H9 (cell line): ENCODE measurements at regions not wholly inside any gene's neighbourhood (a gene's known extent, or its start where the extent isn't known, plus 50 kb on each side); places are given as distances from the start of the nearest gene placed in this dataset.

ENCODE experiments used
- DNase-seq: peaks from one replicate; pipeline ENCODE4 v3.0.0-alpha.2; 2017
- H2AFZ ChIP-seq: one replicate; pipeline ENCODE4 v1.6.1; 2013; ENCODE audit warnings: mild to moderate bottlenecking, low read length, control low read depth, moderate library complexity
- H2AK5ac ChIP-seq: 2 replicates; pipeline ENCODE4 v1.6.1; 2013; ENCODE audit warnings: low read length, control low read depth, mixed read lengths; ENCODE audit not compliant: insufficient read length
- H2BK120ac ChIP-seq: one replicate; pipeline ENCODE4 v1.6.1; 2013; ENCODE audit warnings: low read depth, mild to moderate bottlenecking, low read length, control low read depth, inconsistent platforms; ENCODE audit not compliant: poor library complexity, severe bottlenecking
- H2BK12ac ChIP-seq: 2 replicates; pipeline ENCODE4 v1.6.1; 2013; ENCODE audit warnings: low read length, control low read depth, mixed read lengths, low read depth; ENCODE audit not compliant: insufficient read length
- H2BK15ac ChIP-seq: 2 replicates; pipeline ENCODE4 v1.6.1; 2013; ENCODE audit warnings: low read depth, low read length, control low read depth
- H2BK20ac ChIP-seq: one replicate; pipeline ENCODE4 v1.6.1; 2013; ENCODE audit warnings: low read depth, mild to moderate bottlenecking, low read length, control low read depth, inconsistent platforms; ENCODE audit not compliant: poor library complexity, severe bottlenecking
- H2BK5ac ChIP-seq: 2 replicates; pipeline ENCODE4 v1.6.1; 2013; ENCODE audit warnings: low read length, control low read depth, mixed read lengths; ENCODE audit not compliant: insufficient read length
- H3K14ac ChIP-seq: 2 replicates; pipeline ENCODE4 v1.6.1; 2013; ENCODE audit warnings: low read length, control low read depth; ENCODE audit not compliant: insufficient read depth
- H3K18ac ChIP-seq: 2 replicates; pipeline ENCODE4 v1.6.1; 2013; ENCODE audit warnings: low read depth, mild to moderate bottlenecking, mixed read lengths, low read length, control low read depth; ENCODE audit not compliant: insufficient read length
- H3K23ac ChIP-seq: 2 replicates; pipeline ENCODE4 v1.6.1; 2013; ENCODE audit warnings: low read length, control low read depth, mixed read lengths, low read depth; ENCODE audit not compliant: insufficient read length
- H3K23me2 ChIP-seq: 2 replicates; pipeline ENCODE4 v1.6.1; 2013; ENCODE audit warnings: low read depth, mild to moderate bottlenecking, mixed read lengths, low read length, control low read depth; ENCODE audit not compliant: insufficient read length, poor library complexity, severe bottlenecking
- H3K27ac ChIP-seq: 2 replicates; pipeline ENCODE4 v1.5.1; 2013; ENCODE audit warnings: low read length, control low read depth, mixed read lengths, low read depth; ENCODE audit not compliant: insufficient read length
- H3K27me3 ChIP-seq: 2 replicates; pipeline ENCODE4 v1.6.1; 2013; ENCODE audit warnings: low read length, control low read depth, inconsistent platforms; ENCODE audit not compliant: insufficient read depth
- H3K4ac ChIP-seq: 2 replicates; pipeline ENCODE4 v1.6.1; 2013; ENCODE audit warnings: low read depth, mild to moderate bottlenecking, control low read depth, inconsistent platforms, low read length, moderate library complexity
- H3K4me1 ChIP-seq: 2 replicates; pipeline ENCODE4 v1.6.1; 2013; ENCODE audit warnings: low read length, control low read depth, inconsistent platforms; ENCODE audit not compliant: insufficient read depth
- H3K4me2 ChIP-seq: 2 replicates; pipeline ENCODE4 v1.6.1; 2013; ENCODE audit warnings: low read length, control low read depth, mixed read lengths; ENCODE audit not compliant: insufficient read length, insufficient read depth
- H3K56ac ChIP-seq: 2 replicates; pipeline ENCODE4 v1.6.1; 2013; ENCODE audit warnings: low read depth, mild to moderate bottlenecking, mixed read lengths, low read length, control low read depth; ENCODE audit not compliant: insufficient read length
- H3K79me1 ChIP-seq: 2 replicates; pipeline ENCODE4 v1.6.1; 2013; ENCODE audit warnings: low read depth, mild to moderate bottlenecking, moderate library complexity, low read length, control low read depth, inconsistent platforms; ENCODE audit not compliant: insufficient read depth, poor library complexity, severe bottlenecking
- H3K79me2 ChIP-seq: 2 replicates; pipeline ENCODE4 v1.6.1; 2013; ENCODE audit warnings: low read length, control low read depth, inconsistent platforms; ENCODE audit not compliant: insufficient read depth
- H3K9ac ChIP-seq: 2 replicates; pipeline ENCODE4 v1.6.1; 2013; ENCODE audit warnings: low read length, control low read depth, mixed read lengths; ENCODE audit not compliant: insufficient read length; ENCODE audit errors: extremely low read depth
- H3K9me3 ChIP-seq: one replicate; pipeline ENCODE4 v1.6.1; 2013; ENCODE audit warnings: low read depth, low read length, inconsistent platforms; ENCODE audit not compliant: control insufficient read depth
- H3T11ph ChIP-seq: one replicate; pipeline ENCODE4 v1.6.1; 2013; ENCODE audit warnings: mild to moderate bottlenecking, low read length, control low read depth, inconsistent platforms
- H4K20me1 ChIP-seq: one replicate; pipeline ENCODE4 v1.6.1; 2013; ENCODE audit not compliant: control insufficient read depth, insufficient read length, insufficient read depth
- H4K5ac ChIP-seq: 2 replicates; pipeline ENCODE4 v1.6.1; 2013; ENCODE audit warnings: low read depth, mild to moderate bottlenecking, mixed read lengths, low read length, control low read depth; ENCODE audit not compliant: insufficient read length
- H4K8ac ChIP-seq: replicated peaks from 2 replicates; pipeline ENCODE4 v1.6.1; 2013; ENCODE audit warnings: low read length, control low read depth, mixed read lengths, low read depth; ENCODE audit not compliant: insufficient read length
- H4K91ac ChIP-seq: 2 replicates; pipeline ENCODE4 v1.6.1; 2013; ENCODE audit warnings: low read depth, mild to moderate bottlenecking, moderate library complexity, mixed read lengths, low read length, control low read depth; ENCODE audit not compliant: insufficient read length
- H3K27ac Mint-ChIP-seq, 3 experiments: 2 replicates in 2 of 3; 3 replicates in 1 of 3; pipeline ENCODE4 v1.8.0; 2020 to 2021; ENCODE audit warnings: mixed read lengths in 3 of 3, mild to moderate bottlenecking in 1 of 3, moderate library complexity in 1 of 3
- H3K27me3 Mint-ChIP-seq: 2 replicates; pipeline ENCODE4 v1.8.0; 2021; ENCODE audit warnings: low read depth, mild to moderate bottlenecking, moderate library complexity, mixed read lengths
- H3K36me3 Mint-ChIP-seq, 3 experiments: 2 replicates in 2 of 3; 3 replicates in 1 of 3; pipeline ENCODE4 v1.8.0; 2020 to 2021; ENCODE audit warnings: low read depth in 3 of 3, mixed read lengths in 3 of 3; ENCODE audit not compliant: insufficient read depth in 1 of 3
- H3K4me1 Mint-ChIP-seq, 2 experiments: 2 replicates each; pipeline ENCODE4 v1.8.0; 2020; ENCODE audit warnings: mixed read lengths in 2 of 2
- H3K4me3 Mint-ChIP-seq, 2 experiments: 2 replicates in 1 of 2; 3 replicates in 1 of 2; pipeline ENCODE4 v1.8.0; 2020 to 2021; ENCODE audit warnings: mild to moderate bottlenecking in 2 of 2, mixed read lengths in 2 of 2, moderate library complexity in 1 of 2
- H3K9me3 Mint-ChIP-seq, 2 experiments: 2 replicates in 1 of 2; 3 replicates in 1 of 2; pipeline ENCODE4 v1.8.0; 2020; ENCODE audit warnings: mild to moderate bottlenecking in 2 of 2, mixed read lengths in 2 of 2, moderate library complexity in 1 of 2
- CTCF ChIP-seq: fragments of 200-600 bp; sonication (generic); conservative IDR thresholded peaks from 3 replicates; pipeline ENCODE4 v1.8.0; 2021; ENCODE audit warnings: antibody characterized with exemption, mild to moderate bottlenecking
- WGBS: extraction: QIAGEN DNeasy Blood & Tissue Kit; methylation state at CpG from one replicate; pipeline ENCODE4 v1.1.7; 2013; ENCODE audit warnings: missing lambda C conversion rate, low lambda C conversion rate, mixed read lengths; ENCODE audit not compliant: insufficient read length; ENCODE audit errors: extremely low coverage; 5-methylcytosine and 5-hydroxymethylcytosine counted together

DNA sequence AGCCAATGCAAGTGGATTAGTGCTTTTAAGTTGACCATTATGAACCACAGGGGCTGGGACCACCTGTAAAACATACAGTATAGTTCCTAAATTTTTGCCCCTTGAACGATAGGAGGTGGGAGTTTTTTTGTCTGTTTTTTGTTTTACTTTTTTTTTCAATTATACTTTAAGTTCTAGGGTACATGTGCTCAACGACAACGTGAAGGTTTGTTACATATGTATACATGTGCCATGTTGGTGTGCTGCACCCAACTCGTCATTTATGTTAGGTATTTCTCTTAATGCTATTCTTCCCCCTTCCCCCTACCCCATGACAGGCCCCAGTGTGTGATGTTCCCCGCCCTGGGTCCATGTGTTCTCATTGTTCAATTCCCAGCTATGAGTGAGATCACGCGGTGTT lies 1797.9 kb upstream of the PIK3C3 start:
- no peak overlapping the region for H3K4me2 ChIP-seq
- no peak overlapping the region for H3K9ac ChIP-seq
- H2BK20ac ChIP-seq, result no peak overlapping the region
- no peak overlapping the region for H4K91ac ChIP-seq
- H3K23me2 ChIP-seq, result no peaks in the 10 kb centered on the region
- H3T11ph ChIP-seq, result no peak overlapping the region
- H3K4me1 Mint-ChIP-seq, result peaks cover 2% of the 10 kb centered on the region in 2 experiments; a peak in 2 of 4 replicates
- no peak overlapping the region for H2AK5ac ChIP-seq
- H3K56ac ChIP-seq, result no peak overlapping the region
- no peak overlapping the region for H3K4ac ChIP-seq
- H2BK15ac ChIP-seq, result no peak overlapping the region
- H3K9me3 ChIP-seq, result no peaks in the 10 kb centered on the region
- no peak overlapping the region for H2BK5ac ChIP-seq
- no peak for DNase-seq
- H3K27me3 Mint-ChIP-seq, result no peaks in the 10 kb centered on the region
- H3K27ac Mint-ChIP-seq, result no peak overlapping the region
- H2BK12ac ChIP-seq, result no peak overlapping the region
- no peak overlapping the region for H2BK120ac ChIP-seq
- WGBS, result no CpG with 5 or more reads among the region's 7 CpGs
- no peak overlapping the region for H2AFZ ChIP-seq
- H4K20me1 ChIP-seq, result no peaks in the 10 kb centered on the region
- no peak overlapping the region for H3K4me3 Mint-ChIP-seq
- no peaks in the 10 kb centered on the region for H3K36me3 Mint-ChIP-seq
- no peaks in the 10 kb centered on the region for H3K79me1 ChIP-seq
- no peak overlapping the region for H3K14ac ChIP-seq
- no peaks in the 10 kb centered on the region for H3K9me3 Mint-ChIP-seq
- no peak overlapping the region for H3K27ac ChIP-seq
- H3K4me1 ChIP-seq, result no peaks in the 10 kb centered on the region
- no peaks in the 10 kb centered on the region for H3K27me3 ChIP-seq
- no peak overlapping the region for H3K23ac ChIP-seq
- no peak for TF ChIP-seq CTCF
- H4K5ac ChIP-seq, result no peak overlapping the region
- no peaks in the 10 kb centered on the region for H3K79me2 ChIP-seq
- H4K8ac ChIP-seq, result no peak overlapping the region
- H3K18ac ChIP-seq, result no peak overlapping the region
